ENCODE measurements at regions not wholly inside any gene's neighbourhood (a gene's known extent, or its start where the extent isn't known, plus 50 kb on each side); places are given as distances from the start of the nearest gene placed in this dataset.

DNA sequence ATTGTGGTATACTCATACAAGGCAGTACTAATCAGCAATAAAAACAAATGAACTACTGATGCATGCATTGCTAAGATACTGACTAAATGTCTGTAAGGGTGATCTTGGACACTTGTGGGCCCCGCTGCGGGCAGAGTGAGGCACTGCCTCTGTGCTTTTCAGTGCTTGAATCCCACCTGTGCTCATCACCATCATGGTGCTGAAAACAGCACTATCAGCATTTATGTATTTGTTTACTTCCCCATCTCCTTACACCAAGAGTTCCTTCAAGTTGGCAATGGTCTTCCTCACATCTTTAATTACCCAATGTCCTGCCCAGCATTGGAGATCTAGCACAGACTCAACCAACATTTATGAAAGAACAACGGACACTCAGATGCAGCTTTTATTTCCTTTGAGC is 193.7 kb upstream of the RFC3 start:
- H3K4me1 ChIP-seq (ENCODE audit: control insufficient read depth in 3 of 3, insufficient read depth in 3 of 3, low read length in 3 of 3): no peaks in the 10 kb centered on the region
- H3K4me3 ChIP-seq (ENCODE audit: low read length in 3 of 3): no peak overlapping the region
- no peak overlapping the region for H3K27ac ChIP-seq (ENCODE audit: low read depth, low read length)
- no peaks in the 10 kb centered on the region for H3K27me3 ChIP-seq (ENCODE audit: control insufficient read depth in 3 of 3, insufficient read depth in 3 of 3, low read length in 3 of 3)
- H3K9ac ChIP-seq (ENCODE audit: low read depth in 1 of 3, low read length in 3 of 3): no peak overlapping the region
- H3K36me3 ChIP-seq (ENCODE audit: control insufficient read depth in 3 of 3, insufficient read depth in 3 of 3, low read length in 3 of 3): no peaks in the 10 kb centered on the region
- H3K9me3 ChIP-seq (ENCODE audit: control insufficient read depth in 3 of 3, low read length in 3 of 3): no peaks in the 10 kb centered on the region

DNA sequence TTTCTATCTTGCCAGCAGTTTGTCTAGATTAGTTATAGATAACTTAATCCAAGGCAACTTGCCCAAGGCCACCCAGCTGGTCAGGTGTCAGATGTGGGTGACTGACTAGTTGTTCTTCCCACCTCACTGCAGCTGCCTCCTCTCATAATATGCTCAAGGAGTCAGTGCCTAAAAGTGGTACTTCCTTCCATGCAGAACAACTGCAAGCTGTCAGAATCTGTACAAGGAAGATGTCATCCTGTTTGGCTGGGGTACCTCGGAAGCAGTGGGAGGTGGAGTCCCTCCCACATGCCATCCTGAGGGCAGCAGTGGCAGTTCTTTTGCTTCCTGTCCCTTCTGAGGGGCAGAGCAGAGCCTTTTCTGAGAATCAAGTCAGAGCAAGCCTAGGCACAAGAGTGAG is 193.2 kb upstream of the RFC3 start:
- H3K36me3 ChIP-seq (ENCODE audit: control insufficient read depth in 3 of 3, insufficient read depth in 3 of 3, low read length in 3 of 3): no peaks in the 10 kb centered on the region
- H3K27ac ChIP-seq (ENCODE audit: low read depth, low read length): no peak overlapping the region
- H3K9me3 ChIP-seq (ENCODE audit: control insufficient read depth in 3 of 3, low read length in 3 of 3): no peaks in the 10 kb centered on the region
- H3K4me3 ChIP-seq (ENCODE audit: low read length in 3 of 3): no peak overlapping the region
- no peak overlapping the region for H3K9ac ChIP-seq (ENCODE audit: low read depth in 1 of 3, low read length in 3 of 3)
- H3K27me3 ChIP-seq (ENCODE audit: control insufficient read depth in 3 of 3, insufficient read depth in 3 of 3, low read length in 3 of 3): no peaks in the 10 kb centered on the region
- no peaks in the 10 kb centered on the region for H3K4me1 ChIP-seq (ENCODE audit: control insufficient read depth in 3 of 3, insufficient read depth in 3 of 3, low read length in 3 of 3)

DNA sequence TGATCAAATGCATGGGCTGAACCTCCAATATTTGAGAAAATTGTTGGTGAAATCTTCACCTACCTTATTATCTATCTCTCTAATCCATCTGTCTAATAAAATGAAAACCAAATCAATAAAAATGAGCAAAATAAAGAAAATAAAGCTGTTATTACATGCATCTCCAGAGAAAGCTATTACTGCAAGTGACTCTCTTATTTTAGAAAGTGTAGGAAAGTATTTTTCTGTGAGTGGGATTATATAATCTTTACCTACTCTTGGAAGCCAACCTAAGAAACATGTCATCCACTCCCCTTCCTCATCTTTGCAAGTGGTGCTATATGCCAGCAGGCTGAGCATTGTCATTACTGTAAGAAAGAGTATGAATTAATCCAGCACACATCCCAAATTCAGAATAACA is 191.5 kb upstream of the RFC3 start:
- no peak overlapping the region for H3K27ac ChIP-seq (ENCODE audit: low read depth, low read length)
- no peaks in the 10 kb centered on the region for H3K27me3 ChIP-seq (ENCODE audit: control insufficient read depth in 3 of 3, insufficient read depth in 3 of 3, low read length in 3 of 3)
- no peaks in the 10 kb centered on the region for H3K36me3 ChIP-seq (ENCODE audit: control insufficient read depth in 3 of 3, insufficient read depth in 3 of 3, low read length in 3 of 3)
- no peak overlapping the region for H3K4me3 ChIP-seq (ENCODE audit: low read length in 3 of 3)
- H3K9me3 ChIP-seq (ENCODE audit: control insufficient read depth in 3 of 3, low read length in 3 of 3): no peaks in the 10 kb centered on the region
- H3K9ac ChIP-seq (ENCODE audit: low read depth in 1 of 3, low read length in 3 of 3): no peak overlapping the region
- no peaks in the 10 kb centered on the region for H3K4me1 ChIP-seq (ENCODE audit: control insufficient read depth in 3 of 3, insufficient read depth in 3 of 3, low read length in 3 of 3)

DNA sequence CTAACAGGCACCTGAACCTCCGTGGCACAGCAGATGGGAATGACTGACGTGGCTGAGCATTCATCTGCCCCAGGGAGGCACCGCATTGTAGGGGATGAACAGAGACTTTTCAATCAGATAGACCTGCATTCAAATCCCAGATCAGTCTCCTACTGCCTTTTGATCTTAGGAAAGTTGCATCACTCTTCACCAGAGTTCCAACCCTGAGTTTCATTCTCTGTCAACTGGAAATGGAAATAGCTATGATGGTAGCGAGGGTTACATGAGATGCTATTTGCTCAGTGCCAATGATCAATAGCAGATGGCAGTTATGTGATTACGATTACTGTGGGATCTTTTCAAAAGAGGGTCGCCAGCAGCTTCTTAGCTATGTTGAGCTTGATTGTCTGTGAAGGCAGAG is 189.3 kb upstream of the RFC3 start:
- Histone ChIP-seq H3K27ac (ENCODE audit: low read depth, low read length) (no peak overlapping the region), H3K36me3 (ENCODE audit: control insufficient read depth in 3 of 3, insufficient read depth in 3 of 3, low read length in 3 of 3) (no peaks in the 10 kb centered on the region), H3K9ac (ENCODE audit: low read depth in 1 of 3, low read length in 3 of 3) (no peak overlapping the region), H3K27me3 (ENCODE audit: control insufficient read depth in 3 of 3, insufficient read depth in 3 of 3, low read length in 3 of 3) (no peaks in the 10 kb centered on the region), H3K4me3 (ENCODE audit: low read length in 3 of 3) (no peak overlapping the region), H3K9me3 (ENCODE audit: control insufficient read depth in 3 of 3, low read length in 3 of 3) (no peaks in the 10 kb centered on the region), H3K4me1 (ENCODE audit: control insufficient read depth in 3 of 3, insufficient read depth in 3 of 3, low read length in 3 of 3) (no peaks in the 10 kb centered on the region)

GRCh38 chr13:33629605-33630360 is 188.2 kb upstream of the RFC3 start:
- Histone ChIP-seq H3K27ac (ENCODE audit: low read depth, low read length) (no peak overlapping the region), H3K9me3 (ENCODE audit: control insufficient read depth in 3 of 3, low read length in 3 of 3) (no peaks in the 10 kb centered on the region), H3K4me3 (ENCODE audit: low read length in 3 of 3) (no peak overlapping the region), H3K27me3 (ENCODE audit: control insufficient read depth in 3 of 3, insufficient read depth in 3 of 3, low read length in 3 of 3) (no peaks in the 10 kb centered on the region), H3K36me3 (ENCODE audit: control insufficient read depth in 3 of 3, insufficient read depth in 3 of 3, low read length in 3 of 3) (no peaks in the 10 kb centered on the region), H3K4me1 (ENCODE audit: control insufficient read depth in 3 of 3, insufficient read depth in 3 of 3, low read length in 3 of 3) (peaks cover 0 to 3% (median 0%) of the 10 kb centered on the region in 3 donors), H3K9ac (ENCODE audit: low read depth in 1 of 3, low read length in 3 of 3) (no peak overlapping the region)

GRCh38 chr13:33633701-33634545 is 184.0 kb upstream of the RFC3 start:
- Histone ChIP-seq H3K9ac (ENCODE audit: low read depth in 1 of 3, low read length in 3 of 3) (no peak overlapping the region), H3K4me1 (ENCODE audit: control insufficient read depth in 3 of 3, insufficient read depth in 3 of 3, low read length in 3 of 3) (peaks cover 0 to 3% (median 0%) of the 10 kb centered on the region in 3 donors), H3K27me3 (ENCODE audit: control insufficient read depth in 3 of 3, insufficient read depth in 3 of 3, low read length in 3 of 3) (no peaks in the 10 kb centered on the region), H3K36me3 (ENCODE audit: control insufficient read depth in 3 of 3, insufficient read depth in 3 of 3, low read length in 3 of 3) (no peaks in the 10 kb centered on the region), H3K9me3 (ENCODE audit: control insufficient read depth in 3 of 3, low read length in 3 of 3) (no peaks in the 10 kb centered on the region), H3K4me3 (ENCODE audit: low read length in 3 of 3) (no peak overlapping the region), H3K27ac (ENCODE audit: low read depth, low read length) (no peak overlapping the region)

- H3K36me3 ChIP-seq (ENCODE audit: control insufficient read depth in 3 of 3, insufficient read depth in 3 of 3, low read length in 3 of 3): no peaks in the 10 kb centered on the region
- H3K9me3 ChIP-seq (ENCODE audit: control insufficient read depth in 3 of 3, low read length in 3 of 3): no peaks in the 10 kb centered on the region
- H3K27me3 ChIP-seq (ENCODE audit: control insufficient read depth in 3 of 3, insufficient read depth in 3 of 3, low read length in 3 of 3): no peaks in the 10 kb centered on the region
- no peak overlapping the region for H3K4me3 ChIP-seq (ENCODE audit: low read length in 3 of 3)
- peaks cover 0 to 3% (median 0%) of the 10 kb centered on the region in 3 donors for H3K4me1 ChIP-seq (ENCODE audit: control insufficient read depth in 3 of 3, insufficient read depth in 3 of 3, low read length in 3 of 3)
- no peak overlapping the region for H3K27ac ChIP-seq (ENCODE audit: low read depth, low read length)
- no peak overlapping the region for H3K9ac ChIP-seq (ENCODE audit: low read depth in 1 of 3, low read length in 3 of 3)
Measured at GRCh38 chr13:33634546-33634982, 183.4 kb upstream of the RFC3 start.

DNA sequence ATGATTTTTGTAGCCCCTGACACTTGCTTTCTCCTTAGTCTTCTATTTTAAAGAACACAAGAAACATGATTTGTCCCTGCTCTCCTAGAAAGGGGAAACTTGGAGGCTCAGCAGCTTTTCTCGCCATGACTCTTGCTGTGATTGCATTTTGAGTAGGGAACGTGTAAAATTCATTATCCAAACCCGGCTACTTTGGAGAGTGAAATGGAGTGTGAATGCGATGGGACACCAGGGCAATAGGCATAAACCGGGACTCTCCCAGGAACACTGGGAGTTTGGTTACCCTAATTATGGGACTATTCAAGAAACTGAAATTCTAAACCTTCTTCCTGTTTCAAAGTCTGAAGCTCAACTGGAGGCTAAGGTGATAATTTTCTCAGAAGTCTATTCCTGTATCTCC is 181.7 kb upstream of the RFC3 start:
- Histone ChIP-seq H3K36me3 (ENCODE audit: control insufficient read depth in 3 of 3, insufficient read depth in 3 of 3, low read length in 3 of 3) (no peaks in the 10 kb centered on the region), H3K27me3 (ENCODE audit: control insufficient read depth in 3 of 3, insufficient read depth in 3 of 3, low read length in 3 of 3) (no peaks in the 10 kb centered on the region), H3K4me3 (ENCODE audit: low read length in 3 of 3) (no peak overlapping the region), H3K9ac (ENCODE audit: low read depth in 1 of 3, low read length in 3 of 3) (no peak overlapping the region), H3K27ac (ENCODE audit: low read depth, low read length) (no peak overlapping the region), H3K9me3 (ENCODE audit: control insufficient read depth in 3 of 3, low read length in 3 of 3) (no peaks in the 10 kb centered on the region), H3K4me1 (ENCODE audit: control insufficient read depth in 3 of 3, insufficient read depth in 3 of 3, low read length in 3 of 3) (peaks cover 0 to 3% (median 0%) of the 10 kb centered on the region in 3 donors)

DNA sequence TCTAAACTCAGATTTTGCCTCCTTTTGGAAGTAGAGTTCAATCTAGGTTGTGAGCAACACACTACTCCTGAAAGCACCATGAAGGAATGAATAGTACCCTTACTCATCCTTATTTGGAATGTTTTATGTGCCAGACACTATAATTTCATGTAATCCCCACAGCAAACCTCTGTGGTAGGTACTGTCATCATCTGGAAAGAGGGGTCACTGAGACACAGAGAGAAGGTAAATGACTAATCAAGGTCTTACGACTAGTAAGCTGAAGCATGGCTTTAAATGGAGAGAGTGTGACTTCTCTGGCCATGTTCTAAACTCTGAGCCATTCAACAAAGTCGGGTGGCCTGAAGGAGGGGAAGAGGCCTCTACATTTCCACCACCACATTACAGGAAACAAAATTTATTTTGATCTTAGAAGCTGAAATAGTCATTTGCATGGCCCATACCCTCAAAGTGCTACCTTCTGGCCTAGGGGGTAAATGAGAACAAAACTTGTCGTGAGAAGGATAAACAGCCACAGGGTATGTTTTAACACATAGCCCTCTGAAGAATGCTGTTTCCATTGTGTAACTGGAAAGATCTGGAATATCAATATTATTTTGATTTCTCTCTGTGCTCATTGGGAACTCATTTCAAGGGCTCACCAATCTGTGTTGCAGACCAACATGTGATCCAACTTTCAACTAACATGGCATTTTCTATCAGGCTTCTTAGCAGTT is 180.8 kb upstream of the RFC3 start:
- Histone ChIP-seq H3K4me3 (ENCODE audit: low read length in 3 of 3) (no peak overlapping the region), H3K36me3 (ENCODE audit: control insufficient read depth in 3 of 3, insufficient read depth in 3 of 3, low read length in 3 of 3) (no peaks in the 10 kb centered on the region), H3K4me1 (ENCODE audit: control insufficient read depth in 3 of 3, insufficient read depth in 3 of 3, low read length in 3 of 3) (peaks cover 0 to 3% (median 0%) of the 10 kb centered on the region in 3 donors), H3K27me3 (ENCODE audit: control insufficient read depth in 3 of 3, insufficient read depth in 3 of 3, low read length in 3 of 3) (no peaks in the 10 kb centered on the region), H3K9me3 (ENCODE audit: control insufficient read depth in 3 of 3, low read length in 3 of 3) (no peaks in the 10 kb centered on the region), H3K27ac (ENCODE audit: low read depth, low read length) (no peak overlapping the region), H3K9ac (ENCODE audit: low read depth in 1 of 3, low read length in 3 of 3) (no peak overlapping the region)

Measured in skeletal muscle tissue (tissue), 3 donors.